IPS DF 19.7 (cell line): ENCODE measurements at regions not wholly inside any gene's neighbourhood (a gene's known extent, or its start where the extent isn't known, plus 50 kb on each side); places are given as distances from the start of the nearest gene placed in this dataset.

Experiments
- DNase-seq: peaks from one replicate; pipeline ENCODE4 v3.0.0-alpha.2; 2013; ENCODE audit warnings: low read depth, low spot score

DNA sequence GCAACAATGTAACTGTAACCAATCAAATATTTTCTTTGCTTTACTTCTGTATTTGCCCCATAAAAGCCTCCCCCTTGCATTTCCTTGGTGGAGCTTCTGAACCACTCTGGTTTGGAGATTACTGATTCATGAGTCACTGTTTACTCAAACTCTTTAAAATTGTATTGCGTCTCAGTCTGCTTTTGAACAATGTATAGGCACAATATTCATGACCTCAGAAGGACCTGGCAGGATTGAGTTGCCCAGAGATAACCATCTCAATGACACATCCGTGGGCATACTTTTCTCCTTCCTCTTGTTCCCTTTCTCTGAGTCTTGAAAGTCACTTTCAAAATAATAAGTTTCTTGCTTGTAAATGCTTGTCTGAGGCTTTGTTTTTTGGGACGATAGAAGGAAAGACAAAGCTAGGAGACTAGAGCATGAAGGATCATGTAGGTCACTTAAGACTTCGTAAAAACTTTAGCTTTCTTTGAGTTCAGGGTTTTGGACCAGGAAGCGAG is 57.1 kb upstream of the POU1F1 start:
- no peak for DNase-seq

DNA sequence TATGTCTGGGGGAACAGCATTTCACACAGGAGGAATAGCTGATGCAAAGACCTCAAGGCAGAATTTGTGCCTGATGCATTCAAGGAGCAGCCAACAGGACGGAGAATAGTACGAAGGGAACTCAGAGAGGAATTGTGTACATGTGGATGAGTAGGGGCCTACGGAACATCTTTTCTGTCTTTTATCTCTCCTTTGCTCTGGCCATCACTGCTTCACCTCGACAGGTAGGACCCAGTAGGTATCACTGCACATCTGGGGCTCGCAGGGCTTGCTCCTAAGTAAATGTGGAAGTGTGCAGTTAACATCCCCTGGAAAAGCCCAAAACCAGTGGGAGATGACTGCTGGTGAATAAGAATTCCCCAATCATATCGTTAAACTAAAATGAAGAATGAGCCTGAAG is 56.4 kb upstream of the POU1F1 start:
- DNase-seq, result no peak

DNA sequence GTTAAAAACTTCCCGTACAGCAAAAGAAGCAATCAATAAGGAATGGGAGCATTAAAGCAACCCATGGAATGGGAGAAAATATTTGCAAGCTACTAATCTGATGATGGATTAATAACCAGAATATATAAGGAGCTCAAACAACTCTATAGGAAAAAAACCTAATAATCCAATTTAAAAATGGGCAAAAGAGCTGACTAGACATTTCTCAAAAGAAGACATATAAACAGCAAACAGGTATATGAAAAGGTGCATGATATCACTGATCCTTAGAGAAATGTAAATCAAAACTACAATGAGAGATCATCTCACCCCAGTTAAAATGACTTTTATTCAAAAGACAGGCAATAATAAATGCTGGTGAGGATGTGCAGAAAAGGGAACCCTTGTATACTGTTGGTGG is 52.7 kb upstream of the POU1F1 start:
- DNase-seq, result no peak
